ENCODE measurements at regions not wholly inside any gene's neighbourhood (a gene's known extent, or its start where the extent isn't known, plus 50 kb on each side); places are given as distances from the start of the nearest gene placed in this dataset.

- ATAC-seq (no peak), DNase-seq (ENCODE audit: low spot score) (no peak)
- Mint-ChIP-seq H3K4me1 (peaks cover 36% of the 10 kb centered on the region), H3K4me3 (no peak overlapping the region; the same call in 2 of the 3 replicates), H3K9me3 (peaks cover 2% of the 10 kb centered on the region; the same call in 2 of the 3 replicates), H3K27ac (no peak overlapping the region), H3K36me3 (ENCODE audit: low read depth) (peaks cover 19% of the 10 kb centered on the region), H3K27me3 (ENCODE audit: insufficient read depth, low read depth, poor library complexity) (peaks cover 5% of the 10 kb centered on the region)
- Histone ChIP-seq H3K9me2 (ENCODE audit: insufficient read depth) (no peaks in the 10 kb centered on the region), H3K4me2 (no peak overlapping the region), H3K4me3 (no peak overlapping the region), H3K4me1 (ENCODE audit: insufficient read depth) (peaks cover 8% of the 10 kb centered on the region; the same call in 1 of the 2 replicates), H3K79me2 (replicated peaks; ENCODE audit: insufficient read depth) (peaks cover 10% of the 10 kb centered on the region), H3K27ac (ENCODE audit: low read depth) (no peak overlapping the region), H3K27me3 (ENCODE audit: insufficient read depth) (no peaks in the 10 kb centered on the region), H4K20me1 (replicated peaks; ENCODE audit: insufficient read depth) (peaks cover 28% of the 10 kb centered on the region), H3K36me3 (ENCODE audit: insufficient read depth) (no peaks in the 10 kb centered on the region), H3F3A (replicated peaks; ENCODE audit: low read depth) (0 out of 2 replicates have a peak, but pooled peaks cover 2% of the 10 kb centered on the region), H2AFZ (no peak overlapping the region)
- TF ChIP-seq ZNF114 (CRISPR knock-in tag; IDR thresholded peaks at IDR 0.05) (no peak), ETS1 (IDR thresholded peaks at IDR 0.05) (no peak), STAT1 (IDR thresholded peaks at IDR 0.05; ENCODE audit: unreplicated experiment) (no peak), CREB1 (CRISPR knock-in tag; IDR thresholded peaks at IDR 0.05; ENCODE audit: low read depth) (no peak), REST (IDR thresholded peaks at IDR 0.05; ENCODE audit: unreplicated experiment) (no peak)
Measured at GRCh38 chr11:70915158-70915985, 337.0 kb downstream of the SHANK2 start.

- H3K9me2 ChIP-seq (ENCODE audit: insufficient read depth) = no peaks in the 10 kb centered on the region
- H3K27me3 ChIP-seq (ENCODE audit: insufficient read depth) = no peaks in the 10 kb centered on the region
- H3K36me3 ChIP-seq (ENCODE audit: insufficient read depth) = no peaks in the 10 kb centered on the region; the same call in 1 of the 2 replicates
- H3K4me1 ChIP-seq (ENCODE audit: insufficient read depth) = peaks cover 8% of the 10 kb centered on the region; the same call in 1 of the 2 replicates
- peaks cover 10% of the 10 kb centered on the region for H3K79me2 ChIP-seq (replicated peaks; ENCODE audit: insufficient read depth)
- H3K36me3 Mint-ChIP-seq (ENCODE audit: low read depth) = peaks cover 25% of the 10 kb centered on the region
- H3K9me3 Mint-ChIP-seq = peaks cover 8% of the 10 kb centered on the region
- TF ChIP-seq ZNF114 (CRISPR knock-in tag; IDR thresholded peaks at IDR 0.05) = no peak
- TF ChIP-seq JUNB (IDR thresholded peaks at IDR 0.05; ENCODE audit: unreplicated experiment) = no peak
- no peak for TF ChIP-seq POLR2AphosphoS5 (IDR thresholded peaks at IDR 0.05; ENCODE audit: low read depth)
- TF ChIP-seq CTCF (conservative IDR thresholded peaks at IDR 0.05; ENCODE audit: low read depth in 2 of 2) = no peak
- no peak overlapping the region for H3K27ac ChIP-seq (ENCODE audit: low read depth)
- no peak overlapping the region for H3K4me3 Mint-ChIP-seq
- ATAC-seq (no peak), DNase-seq (ENCODE audit: low spot score) (no peak)
- H3K4me3 ChIP-seq = no peak overlapping the region
- peaks cover 5% of the 10 kb centered on the region for H3K27me3 Mint-ChIP-seq (ENCODE audit: insufficient read depth, low read depth, poor library complexity)
- peaks cover 36% of the 10 kb centered on the region for H3K4me1 Mint-ChIP-seq
- no peak overlapping the region for H3K27ac Mint-ChIP-seq
- H3F3A ChIP-seq (replicated peaks; ENCODE audit: low read depth) = 0 out of 2 replicates have a peak, but pooled peaks cover 2% of the 10 kb centered on the region
- no peak overlapping the region for H3K4me2 ChIP-seq
- H2AFZ ChIP-seq = no peak overlapping the region
- H4K20me1 ChIP-seq (replicated peaks; ENCODE audit: insufficient read depth) = peaks cover 29% of the 10 kb centered on the region
Measured at GRCh38 chr11:70916351-70916750, 336.0 kb downstream of the SHANK2 start.

Measured in GM23338 (cell line).